ENCODE measurements at regions not wholly inside any gene's neighbourhood (a gene's known extent, or its start where the extent isn't known, plus 50 kb on each side); places are given as distances from the start of the nearest gene placed in this dataset.

DNA sequence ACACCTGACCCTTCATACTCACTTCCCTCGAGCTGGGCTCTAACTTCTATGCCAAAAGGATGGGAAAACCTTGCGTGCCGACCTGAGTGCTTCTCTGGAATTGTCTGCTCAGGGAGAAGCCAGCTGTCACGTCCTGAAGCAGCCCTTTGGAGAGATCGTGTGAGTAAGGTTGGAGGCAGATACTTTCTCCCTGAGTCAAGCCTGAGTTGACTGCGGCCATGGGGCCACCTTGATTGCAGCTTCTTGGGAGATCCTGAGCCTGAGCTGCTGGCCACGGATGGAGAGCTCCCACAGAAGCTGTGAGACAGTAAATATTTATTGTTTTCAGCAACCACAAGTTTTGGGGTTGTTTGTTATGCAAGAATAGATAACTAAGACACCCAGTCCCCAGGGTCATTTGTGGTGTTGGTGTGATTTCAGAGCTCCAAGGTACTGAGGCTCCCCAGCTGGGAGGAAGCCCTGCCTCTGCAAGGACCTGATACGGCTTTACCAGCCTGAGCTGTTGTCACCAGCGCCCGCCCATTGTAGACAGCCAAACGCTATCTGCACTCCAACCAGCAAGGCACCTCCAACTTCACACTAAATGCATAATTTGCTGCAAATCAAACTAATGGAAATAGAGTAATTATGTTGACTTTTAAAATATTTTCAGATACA lies 531.6 kb downstream of the PTPRU start:
- Histone ChIP-seq H3K4me3 (no peak overlapping the region), H3K27me3 (replicated peaks in 1 of 7) (peaks cover 0 to 48% (median 7%) of the 10 kb centered on the region in 7 donors), H3K27ac (no peak overlapping the region), H3K4me1 (no peaks in the 10 kb centered on the region), H3K36me3 (no peaks in the 10 kb centered on the region), H3K9me3 (peaks cover 0 to 9% (median 0%) of the 10 kb centered on the region in 8 donors)
- WGBS, 5 donors, result 56 to 64% (median 59%) methylated on average over 11 of the region's 11 CpGs
- TF ChIP-seq, protein P1, sequence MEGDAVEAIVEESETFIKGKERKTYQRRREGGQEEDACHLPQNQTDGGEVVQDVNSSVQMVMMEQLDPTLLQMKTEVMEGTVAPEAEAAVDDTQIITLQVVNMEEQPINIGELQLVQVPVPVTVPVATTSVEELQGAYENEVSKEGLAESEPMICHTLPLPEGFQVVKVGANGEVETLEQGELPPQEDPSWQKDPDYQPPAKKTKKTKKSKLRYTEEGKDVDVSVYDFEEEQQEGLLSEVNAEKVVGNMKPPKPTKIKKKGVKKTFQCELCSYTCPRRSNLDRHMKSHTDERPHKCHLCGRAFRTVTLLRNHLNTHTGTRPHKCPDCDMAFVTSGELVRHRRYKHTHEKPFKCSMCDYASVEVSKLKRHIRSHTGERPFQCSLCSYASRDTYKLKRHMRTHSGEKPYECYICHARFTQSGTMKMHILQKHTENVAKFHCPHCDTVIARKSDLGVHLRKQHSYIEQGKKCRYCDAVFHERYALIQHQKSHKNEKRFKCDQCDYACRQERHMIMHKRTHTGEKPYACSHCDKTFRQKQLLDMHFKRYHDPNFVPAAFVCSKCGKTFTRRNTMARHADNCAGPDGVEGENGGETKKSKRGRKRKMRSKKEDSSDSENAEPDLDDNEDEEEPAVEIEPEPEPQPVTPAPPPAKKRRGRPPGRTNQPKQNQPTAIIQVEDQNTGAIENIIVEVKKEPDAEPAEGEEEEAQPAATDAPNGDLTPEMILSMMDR (IDR thresholded peaks at IDR 0.05 in 8 of 11, conservative IDR thresholded peaks at IDR 0.05 in 3 of 11), result no peak
- no peak for TF ChIP-seq POLR2A (IDR thresholded peaks at IDR 0.05)
- no peak for DNase-seq
- intact Hi-C loops (cut with DNase I; ENCODE audit: low total_unique reads), result no loop called here

DNA sequence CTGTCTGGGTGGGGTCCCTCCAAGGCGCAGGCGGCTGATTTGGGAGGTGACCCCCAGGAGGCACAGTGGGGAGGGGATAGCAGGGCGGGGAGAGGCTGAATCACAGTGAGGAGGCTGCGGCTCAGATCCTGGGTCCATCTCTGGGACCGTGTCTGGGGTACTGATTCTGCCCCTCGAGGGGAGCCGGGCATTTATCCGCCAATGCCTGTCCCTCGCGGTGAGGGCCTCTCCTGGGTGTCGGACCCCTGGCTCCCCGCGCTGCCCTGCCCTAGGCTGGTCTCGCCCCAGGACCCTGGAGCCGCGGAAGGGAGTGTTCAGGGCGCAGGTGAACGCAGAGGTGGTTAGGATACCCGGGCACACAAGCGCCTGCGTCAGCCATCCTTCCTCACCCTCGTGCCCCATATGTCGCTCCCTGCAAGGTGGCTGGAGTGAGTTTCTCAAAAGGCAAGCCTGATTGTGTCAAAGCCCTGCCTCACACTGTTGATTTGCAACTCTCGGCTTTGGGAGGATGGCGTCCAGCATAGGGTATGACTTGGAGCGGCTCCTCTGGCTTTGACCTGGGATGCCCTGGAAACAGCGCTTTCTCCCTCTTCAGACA lies 530.9 kb downstream of the PTPRU start:
- DNase-seq, result no peak
- WGBS, 5 donors, result 60 to 72% (median 67%) methylated on average over 18 to 27 of the region's 27 CpGs
- no peak overlapping the region for H3K4me3 ChIP-seq
- intact Hi-C loops (cut with DNase I; ENCODE audit: low total_unique reads), result no loop called here
- no peaks in the 10 kb centered on the region for H3K4me1 ChIP-seq
- H3K27me3 ChIP-seq (replicated peaks in 1 of 7), result peaks cover 0 to 48% (median 7%) of the 10 kb centered on the region in 7 donors
- no peaks in the 10 kb centered on the region for H3K36me3 ChIP-seq
- TF ChIP-seq POLR2AphosphoS5 (IDR thresholded peaks at IDR 0.05) (no peak), POLR2A (IDR thresholded peaks at IDR 0.05) (no peak)
- TF ChIP-seq, protein P1 (IDR thresholded peaks at IDR 0.05 in 8 of 11, conservative IDR thresholded peaks at IDR 0.05 in 3 of 11), result no peak
- H3K27ac ChIP-seq, result no peak overlapping the region
- peaks cover 0 to 9% (median 0%) of the 10 kb centered on the region in 8 donors for H3K9me3 ChIP-seq

DNA sequence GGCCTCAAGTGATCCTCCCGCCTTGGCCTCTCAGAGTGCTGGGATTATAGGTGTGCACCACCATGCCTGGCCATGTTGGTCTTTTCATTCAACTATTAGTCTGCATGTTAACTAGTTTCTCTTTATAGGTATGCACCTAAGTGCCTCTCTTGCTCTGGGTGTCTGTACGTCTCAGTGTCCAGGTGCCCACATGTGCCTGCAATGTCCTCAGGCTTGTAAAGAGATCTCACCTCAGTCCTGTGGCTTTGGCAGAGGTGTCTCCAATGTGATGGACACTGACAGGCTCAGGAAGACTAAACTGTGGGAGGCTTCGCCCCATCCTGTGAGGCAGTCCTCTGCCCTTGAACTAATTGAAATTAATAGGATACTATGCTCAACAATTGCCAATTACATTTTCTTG lies 526.3 kb downstream of the PTPRU start:
- DNase-seq, result no peak
- H3K4me1 ChIP-seq, result no peaks in the 10 kb centered on the region
- H3K27ac ChIP-seq, result no peak overlapping the region
- no peak for TF ChIP-seq POLR2A (IDR thresholded peaks at IDR 0.05)
- no peak for TF ChIP-seq POLR2AphosphoS5 (IDR thresholded peaks at IDR 0.05)
- TF ChIP-seq, protein P1 (IDR thresholded peaks at IDR 0.05 in 8 of 11, conservative IDR thresholded peaks at IDR 0.05 in 3 of 11), result no peak
- no peaks in the 10 kb centered on the region for H3K36me3 ChIP-seq
- H3K9me3 ChIP-seq, result peaks cover 0 to 9% (median 0%) of the 10 kb centered on the region in 8 donors
- intact Hi-C loops (cut with DNase I; ENCODE audit: low total_unique reads), result no loop called here
- WGBS, 5 donors, result 40 to 89% (median 84%) methylated on average over 3 of the region's 3 CpGs
- H3K27me3 ChIP-seq (replicated peaks in 1 of 7), result peaks cover 0 to 39% (median 7%) of the 10 kb centered on the region in 7 donors
- H3K4me3 ChIP-seq, result no peak overlapping the region

DNA sequence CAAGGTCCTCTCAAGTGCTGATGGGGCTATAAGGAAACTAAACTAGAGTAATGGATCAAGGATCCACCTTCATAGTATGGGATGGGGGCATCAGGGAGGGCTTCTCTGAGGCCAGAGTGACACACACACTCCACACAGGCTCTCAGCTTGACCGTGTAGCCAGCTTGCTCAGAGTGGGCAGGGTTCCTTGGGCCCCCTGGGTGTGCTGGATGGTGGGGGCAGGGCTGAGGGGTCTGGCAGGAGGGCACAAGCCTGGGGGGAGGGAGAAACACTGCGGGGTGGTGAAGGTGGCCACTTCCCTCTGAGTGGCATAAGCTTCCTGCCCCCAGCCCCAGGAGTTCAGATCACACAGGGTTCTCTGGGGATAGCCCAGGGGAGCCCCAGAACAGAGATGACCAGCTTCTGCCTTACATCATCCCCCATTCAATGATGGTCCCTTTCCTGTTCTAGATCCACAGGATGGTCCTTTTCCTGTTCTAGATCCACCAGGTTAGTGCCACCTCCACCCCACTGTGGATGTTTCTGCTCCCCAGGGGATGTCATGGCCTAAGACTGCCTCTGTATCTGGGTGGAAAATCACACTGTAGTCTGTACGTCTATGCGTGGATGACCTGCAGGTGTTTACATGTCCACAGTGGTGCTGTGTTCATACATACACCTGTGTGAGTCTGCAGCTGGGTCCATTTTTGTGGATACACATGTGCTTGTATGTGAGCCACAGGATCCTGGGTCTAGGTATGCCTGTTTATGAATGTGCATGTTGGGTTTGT lies 525.0 kb downstream of the PTPRU start:
- no peaks in the 10 kb centered on the region for H3K36me3 ChIP-seq
- TF ChIP-seq POLR2A (IDR thresholded peaks at IDR 0.05) (no peak), POLR2AphosphoS5 (IDR thresholded peaks at IDR 0.05) (no peak)
- TF ChIP-seq, protein P1 (IDR thresholded peaks at IDR 0.05 in 8 of 11, conservative IDR thresholded peaks at IDR 0.05 in 3 of 11), result no peak
- no peaks in the 10 kb centered on the region for H3K4me1 ChIP-seq
- no peak overlapping the region for H3K4me3 ChIP-seq
- no peak for DNase-seq
- peaks cover 0 to 36% (median 0%) of the 10 kb centered on the region in 7 donors for H3K27me3 ChIP-seq (replicated peaks in 1 of 7)
- intact Hi-C loops (cut with DNase I; ENCODE audit: low total_unique reads), result no loop called here
- 52 to 61% (median 60%) methylated on average over 4 of the region's 4 CpGs for WGBS, 5 donors
- no peak overlapping the region for H3K27ac ChIP-seq
- H3K9me3 ChIP-seq, result peaks cover 0 to 9% (median 0%) of the 10 kb centered on the region in 8 donors

Data from spleen (tissue), 11 donors.